ENCODE measurements at regions not wholly inside any gene's neighbourhood (a gene's known extent, or its start where the extent isn't known, plus 50 kb on each side); places are given as distances from the start of the nearest gene placed in this dataset.

DNA sequence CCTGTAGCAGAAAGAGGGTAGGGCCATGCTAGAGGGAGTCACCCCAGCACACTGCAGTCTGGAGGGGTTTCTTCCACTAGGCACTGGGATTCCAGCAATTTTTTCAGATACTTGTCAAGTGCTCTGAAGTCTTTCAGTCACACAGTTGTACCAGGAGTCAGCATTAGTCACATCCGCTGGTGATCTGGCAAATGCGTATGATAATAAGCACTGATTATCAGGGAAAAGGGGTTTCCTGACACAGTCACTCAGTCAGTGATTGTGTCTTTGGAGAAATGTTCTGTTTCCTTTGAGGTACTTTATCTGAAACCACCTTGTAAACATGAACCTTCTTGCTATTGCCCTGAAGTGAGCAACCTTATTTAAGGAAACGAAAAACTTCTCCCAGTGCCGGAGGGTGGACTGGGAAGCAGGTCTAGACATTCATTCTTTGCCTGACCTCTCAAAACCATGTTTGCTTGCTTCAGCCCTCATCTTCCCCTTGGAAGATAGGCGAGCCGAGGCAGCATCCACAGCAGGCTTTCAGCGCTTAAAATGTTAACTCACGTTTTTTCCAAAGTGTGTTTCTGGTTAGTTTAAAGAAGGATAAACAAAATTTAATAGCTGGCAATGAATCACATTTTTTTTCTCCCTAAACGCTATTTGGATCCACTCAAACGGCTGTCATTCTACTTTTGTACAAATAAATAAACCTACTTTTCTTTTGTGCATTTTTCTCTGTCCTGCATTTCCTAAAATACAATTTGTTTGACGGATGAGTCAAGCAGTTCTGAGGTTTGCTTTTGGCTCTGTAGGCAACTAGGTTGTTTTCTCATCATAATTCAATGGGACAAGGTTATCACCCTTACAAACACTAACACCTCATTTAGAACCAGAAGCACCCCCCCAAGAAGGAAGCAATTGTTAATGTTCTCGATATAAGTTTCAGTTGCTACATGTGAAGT, 77.7 kb downstream of the FOXD1 start:
- H3K4me3 Mint-ChIP-seq (ENCODE audit: low read depth) = no peak overlapping the region
- H3K4me1 Mint-ChIP-seq (ENCODE audit: low read depth) = no peaks in the 10 kb centered on the region
- no peak overlapping the region for H3K27ac Mint-ChIP-seq
- no peaks in the 10 kb centered on the region for H3K36me3 Mint-ChIP-seq (ENCODE audit: low read depth)
- peaks cover 28% of the 10 kb centered on the region for H3K27me3 Mint-ChIP-seq (ENCODE audit: low read depth)
- intact Hi-C loops (cut with micrococcal nuclease) = no loop called here
- DNase-seq (ENCODE audit: low spot score) = no peak
- no peaks in the 10 kb centered on the region for H3K9me3 Mint-ChIP-seq

DNA sequence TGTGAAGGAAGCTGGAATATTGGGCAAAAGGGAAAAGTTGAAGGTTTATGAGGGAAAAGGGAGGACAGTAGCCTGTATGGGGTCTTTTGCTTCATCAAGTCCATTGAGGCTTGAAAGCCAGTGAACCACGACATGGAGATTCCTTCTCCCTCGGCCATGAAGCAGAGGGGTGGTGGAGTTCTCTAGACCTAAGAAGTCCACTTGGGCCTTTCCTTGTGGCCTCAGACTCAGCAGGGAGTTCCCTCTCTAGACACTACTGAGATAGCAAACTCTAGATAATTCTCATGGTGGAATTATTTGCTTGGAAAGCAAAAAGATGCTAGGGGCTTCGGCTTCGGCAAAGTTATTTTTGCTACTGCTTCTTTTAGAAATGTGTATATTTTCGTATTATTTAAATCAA, 78.5 kb downstream of the FOXD1 start:
- Mint-ChIP-seq H3K4me1 (ENCODE audit: low read depth) (no peaks in the 10 kb centered on the region), H3K9me3 (no peaks in the 10 kb centered on the region), H3K36me3 (ENCODE audit: low read depth) (no peaks in the 10 kb centered on the region), H3K27ac (no peak overlapping the region), H3K27me3 (ENCODE audit: low read depth) (peaks cover 22% of the 10 kb centered on the region), H3K4me3 (ENCODE audit: low read depth) (no peak overlapping the region)
- intact Hi-C loops (cut with micrococcal nuclease) = no loop called here
- DNase-seq (ENCODE audit: low spot score) = no peak

DNA sequence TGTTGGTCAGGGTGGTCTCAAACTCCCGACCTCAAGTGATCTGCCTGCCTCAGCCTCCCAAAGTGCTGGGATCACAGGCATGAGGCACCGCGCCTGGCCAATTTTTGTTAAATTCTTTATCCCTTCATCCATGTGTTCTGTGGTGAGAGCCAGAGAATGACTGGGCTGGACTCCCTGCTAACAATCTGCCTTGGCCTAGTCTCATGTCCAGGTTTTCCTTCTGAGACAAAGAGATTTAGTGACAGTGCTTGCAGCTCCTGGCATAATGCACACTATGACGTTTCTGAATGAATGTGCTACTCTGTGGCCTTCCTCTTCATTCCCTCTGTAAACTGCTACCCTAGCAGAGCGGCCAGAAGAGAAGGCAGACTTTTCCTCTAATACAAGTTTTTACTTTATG, 79.3 kb downstream of the FOXD1 start:
- Mint-ChIP-seq H3K27me3 (ENCODE audit: low read depth) (peaks cover 24% of the 10 kb centered on the region), H3K4me1 (ENCODE audit: low read depth) (no peaks in the 10 kb centered on the region), H3K4me3 (ENCODE audit: low read depth) (no peak overlapping the region), H3K9me3 (no peaks in the 10 kb centered on the region), H3K27ac (no peak overlapping the region), H3K36me3 (ENCODE audit: low read depth) (no peaks in the 10 kb centered on the region)
- intact Hi-C loops (cut with micrococcal nuclease) = no loop called here
- no peak for DNase-seq (ENCODE audit: low spot score)

DNA sequence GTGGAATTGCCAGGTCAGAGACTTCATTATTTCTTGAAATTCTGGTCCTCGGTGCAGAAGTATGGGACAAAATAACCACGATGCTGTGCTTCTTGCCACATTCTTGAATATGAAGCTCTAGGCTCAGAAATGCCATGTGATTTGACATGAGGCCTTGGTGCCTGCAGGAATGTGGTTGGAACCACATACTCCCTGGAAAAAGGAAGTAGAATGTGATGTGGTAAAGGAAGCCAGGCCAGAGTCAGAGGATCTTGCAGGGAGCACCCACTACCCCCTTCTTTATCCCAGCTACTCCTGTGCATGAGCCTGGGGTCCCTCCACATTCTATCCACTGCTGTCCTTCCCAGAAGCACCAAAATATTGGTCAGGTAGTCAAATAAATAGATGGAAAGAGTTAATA, 80.9 kb downstream of the FOXD1 start:
- no peaks in the 10 kb centered on the region for H3K36me3 Mint-ChIP-seq (ENCODE audit: low read depth)
- no peak for DNase-seq (ENCODE audit: low spot score)
- H3K27ac Mint-ChIP-seq = no peak overlapping the region
- no peak overlapping the region for H3K4me3 Mint-ChIP-seq (ENCODE audit: low read depth)
- H3K9me3 Mint-ChIP-seq = no peaks in the 10 kb centered on the region
- H3K27me3 Mint-ChIP-seq (ENCODE audit: low read depth) = peaks cover 24% of the 10 kb centered on the region
- no peaks in the 10 kb centered on the region for H3K4me1 Mint-ChIP-seq (ENCODE audit: low read depth)
- intact Hi-C loops (cut with micrococcal nuclease) = no loop called here

DNA sequence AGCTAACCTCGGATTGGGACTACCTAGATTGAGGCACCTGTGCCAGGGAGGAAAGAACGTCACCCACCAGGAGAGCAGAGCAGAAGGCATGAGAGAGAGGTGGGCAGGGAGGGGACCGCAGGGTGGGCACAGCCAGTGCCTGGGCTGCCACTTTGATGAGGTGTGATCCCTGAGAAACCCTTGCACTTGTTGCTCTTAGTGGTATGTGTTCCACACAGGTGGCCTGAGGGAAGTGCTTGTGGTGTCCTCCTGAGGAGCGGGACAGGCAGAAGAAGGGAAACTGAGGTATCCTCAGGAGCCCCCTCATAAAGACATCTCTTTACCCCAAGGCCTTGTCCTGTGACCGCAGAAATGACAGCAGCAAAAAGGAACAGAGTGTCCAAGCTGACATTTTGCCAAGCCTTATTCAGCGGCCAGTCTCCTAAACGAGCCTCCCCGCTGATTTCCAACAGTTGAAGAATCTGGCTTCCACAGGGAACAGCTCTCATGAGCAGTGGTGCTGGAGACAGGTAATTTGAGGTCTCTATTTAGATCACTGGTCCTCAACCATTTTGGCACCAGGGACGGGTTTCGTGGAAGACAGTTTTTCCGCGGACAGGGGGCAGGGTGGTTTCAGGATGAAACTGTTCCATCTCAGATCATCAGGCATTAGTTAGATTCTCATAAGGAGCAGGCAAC, 82.4 kb downstream of the FOXD1 start:
- Mint-ChIP-seq H3K36me3 (ENCODE audit: low read depth) (no peaks in the 10 kb centered on the region), H3K4me1 (ENCODE audit: low read depth) (no peaks in the 10 kb centered on the region), H3K9me3 (no peaks in the 10 kb centered on the region), H3K27ac (no peak overlapping the region), H3K27me3 (ENCODE audit: low read depth) (peaks cover 23% of the 10 kb centered on the region), H3K4me3 (ENCODE audit: low read depth) (no peak overlapping the region)
- intact Hi-C loops (cut with micrococcal nuclease) = no loop called here
- no peak for DNase-seq (ENCODE audit: low spot score)

DNA sequence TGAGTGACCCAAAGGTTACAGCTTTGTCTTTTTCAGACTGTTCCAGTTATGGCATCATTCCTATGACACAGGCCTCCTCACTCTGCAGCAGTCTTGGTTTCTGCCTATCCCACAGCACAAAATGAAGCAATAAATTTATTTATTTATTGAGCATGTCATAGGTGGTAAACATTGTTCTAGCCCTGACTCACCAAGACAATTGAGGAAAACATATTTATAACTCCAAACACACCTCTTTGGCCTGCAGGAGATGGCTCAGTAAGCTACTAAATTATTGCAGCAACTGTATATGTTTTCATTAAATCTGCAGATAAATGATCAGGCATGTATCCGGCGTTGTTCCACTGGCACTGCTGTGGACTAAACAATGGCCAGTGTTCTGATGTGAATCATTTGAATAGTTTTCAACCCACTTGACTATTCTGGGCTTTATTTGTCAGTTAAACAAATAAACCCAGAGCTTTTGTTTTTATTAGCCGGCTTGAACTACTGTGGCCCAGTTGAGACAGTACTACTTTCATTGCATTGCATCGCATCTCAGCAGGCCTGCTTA, 83.2 kb downstream of the FOXD1 start:
- no peaks in the 10 kb centered on the region for H3K9me3 Mint-ChIP-seq
- no peaks in the 10 kb centered on the region for H3K36me3 Mint-ChIP-seq (ENCODE audit: low read depth)
- no peak for DNase-seq (ENCODE audit: low spot score)
- H3K4me3 Mint-ChIP-seq (ENCODE audit: low read depth) = no peak overlapping the region
- H3K4me1 Mint-ChIP-seq (ENCODE audit: low read depth) = no peaks in the 10 kb centered on the region
- peaks cover 23% of the 10 kb centered on the region for H3K27me3 Mint-ChIP-seq (ENCODE audit: low read depth)
- no peak overlapping the region for H3K27ac Mint-ChIP-seq
- intact Hi-C loops (cut with micrococcal nuclease) = no loop called here

DNA sequence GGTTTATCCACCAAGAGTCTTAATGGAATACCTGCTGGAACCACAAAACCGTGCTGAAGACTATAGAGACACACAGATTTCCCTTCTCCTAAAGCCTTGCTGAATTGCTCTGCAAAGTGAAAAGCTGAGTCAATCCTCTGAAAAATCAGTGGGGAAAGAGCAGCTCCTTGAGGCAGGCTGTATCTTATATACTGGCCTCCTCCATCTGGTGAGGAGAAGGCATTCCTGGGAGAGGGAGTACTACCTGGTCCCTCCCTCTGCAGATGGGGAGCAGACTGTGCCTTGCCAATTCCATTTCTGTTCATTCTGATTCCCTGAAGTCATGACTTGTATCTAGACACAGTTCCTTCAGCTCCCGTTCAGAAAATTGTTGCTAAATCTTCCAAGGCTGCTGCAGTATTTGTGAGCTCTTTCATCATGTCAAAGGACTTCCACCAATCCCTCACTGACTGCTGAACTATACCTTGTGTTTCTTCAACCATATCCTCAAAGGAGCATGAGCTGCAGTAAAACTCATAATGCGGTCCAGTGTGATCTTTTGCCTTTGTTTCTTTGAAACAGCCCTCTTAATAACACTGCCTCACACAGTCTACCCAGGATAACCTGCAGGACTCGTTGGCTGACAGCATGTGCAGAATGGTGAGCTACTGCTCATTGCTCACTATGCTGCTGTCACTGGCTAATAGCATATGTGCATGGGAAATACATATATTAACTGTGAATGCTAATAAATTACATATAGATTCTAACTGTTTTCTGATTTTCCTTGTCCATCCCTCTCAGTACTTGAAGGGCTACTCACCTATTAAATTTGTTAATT, 84.5 kb downstream of the FOXD1 start:
- DNase-seq (ENCODE audit: low spot score) = no peak
- no peak overlapping the region for H3K4me3 Mint-ChIP-seq (ENCODE audit: low read depth)
- H3K27ac Mint-ChIP-seq = no peak overlapping the region
- H3K36me3 Mint-ChIP-seq (ENCODE audit: low read depth) = no peaks in the 10 kb centered on the region
- no peaks in the 10 kb centered on the region for H3K9me3 Mint-ChIP-seq
- H3K4me1 Mint-ChIP-seq (ENCODE audit: low read depth) = no peaks in the 10 kb centered on the region
- H3K27me3 Mint-ChIP-seq (ENCODE audit: low read depth) = peaks cover 25% of the 10 kb centered on the region
- intact Hi-C loops (cut with micrococcal nuclease) = no loop called here

DNA sequence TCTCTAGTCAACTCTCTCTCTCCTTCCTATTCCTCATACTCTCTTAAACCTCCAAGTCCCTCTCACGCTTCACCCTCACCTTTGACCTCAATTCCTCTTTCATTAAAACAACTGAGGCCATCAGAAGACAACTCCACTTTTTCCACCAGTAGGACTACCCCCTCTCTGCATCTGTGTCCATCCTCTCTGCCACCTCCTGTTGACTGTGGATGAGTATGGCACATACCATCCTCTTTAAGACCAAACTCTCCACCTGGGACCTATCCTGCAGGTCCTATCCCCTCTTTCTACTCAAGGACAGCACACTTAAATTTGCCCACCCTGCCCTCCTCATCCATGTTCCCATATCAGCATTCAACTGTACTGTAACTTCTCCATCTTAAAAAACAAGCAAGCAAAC, 89.2 kb downstream of the FOXD1 start:
- H3K27me3 Mint-ChIP-seq (ENCODE audit: low read depth) = peaks cover 18% of the 10 kb centered on the region
- intact Hi-C loops (cut with micrococcal nuclease) = no loop called here
- no peak overlapping the region for H3K4me3 Mint-ChIP-seq (ENCODE audit: low read depth)
- no peak overlapping the region for H3K27ac Mint-ChIP-seq
- no peak for DNase-seq (ENCODE audit: low spot score)
- no peaks in the 10 kb centered on the region for H3K9me3 Mint-ChIP-seq
- no peaks in the 10 kb centered on the region for H3K36me3 Mint-ChIP-seq (ENCODE audit: low read depth)
- H3K4me1 Mint-ChIP-seq (ENCODE audit: low read depth) = no peaks in the 10 kb centered on the region

DNA sequence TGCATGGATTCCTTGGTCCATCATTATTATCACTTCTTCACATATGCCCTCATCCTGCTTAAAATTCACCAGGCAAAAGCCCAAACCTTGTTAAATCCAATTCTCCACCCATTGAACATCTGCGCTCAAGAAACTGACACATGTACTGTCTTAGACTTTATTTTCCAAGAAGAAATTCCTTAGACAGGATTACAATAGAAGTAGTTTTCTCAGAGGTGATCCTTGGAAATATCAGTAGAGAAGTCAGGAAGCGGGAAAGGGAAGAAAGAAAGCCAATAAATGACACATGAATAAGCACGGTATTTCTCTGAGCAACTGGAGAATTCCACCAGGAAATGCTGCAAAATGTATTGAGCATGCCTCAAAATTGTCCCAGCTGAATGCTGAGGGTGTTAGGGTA, 90.2 kb downstream of the FOXD1 start:
- no peaks in the 10 kb centered on the region for H3K4me1 Mint-ChIP-seq (ENCODE audit: low read depth)
- H3K9me3 Mint-ChIP-seq = no peaks in the 10 kb centered on the region
- H3K27me3 Mint-ChIP-seq (ENCODE audit: low read depth) = peaks cover 14% of the 10 kb centered on the region
- H3K4me3 Mint-ChIP-seq (ENCODE audit: low read depth) = no peak overlapping the region
- H3K27ac Mint-ChIP-seq = no peak overlapping the region
- no peaks in the 10 kb centered on the region for H3K36me3 Mint-ChIP-seq (ENCODE audit: low read depth)
- intact Hi-C loops (cut with micrococcal nuclease) = no loop called here
- DNase-seq (ENCODE audit: low spot score) = no peak

DNA sequence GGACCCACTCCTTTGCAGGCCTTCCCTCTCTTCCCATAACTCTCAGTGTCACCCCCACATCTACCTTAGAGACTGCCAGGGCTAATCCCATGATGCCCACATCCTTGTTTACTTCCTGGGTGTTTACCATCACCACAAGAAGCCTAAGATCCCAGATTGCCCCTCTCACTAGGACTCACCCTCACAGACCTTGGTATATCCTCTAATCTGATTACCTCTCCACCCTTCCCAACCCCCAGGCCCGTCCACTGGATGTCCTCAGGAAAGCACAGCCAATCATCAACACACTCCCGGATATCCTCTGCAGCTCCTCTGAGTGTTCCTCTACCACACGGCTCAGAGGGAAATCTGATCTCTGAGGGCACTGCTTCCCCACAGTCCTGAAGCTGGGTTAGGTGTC, 91.0 kb downstream of the FOXD1 start:
- H3K27me3 Mint-ChIP-seq (ENCODE audit: low read depth) = peaks cover 14% of the 10 kb centered on the region

DNA sequence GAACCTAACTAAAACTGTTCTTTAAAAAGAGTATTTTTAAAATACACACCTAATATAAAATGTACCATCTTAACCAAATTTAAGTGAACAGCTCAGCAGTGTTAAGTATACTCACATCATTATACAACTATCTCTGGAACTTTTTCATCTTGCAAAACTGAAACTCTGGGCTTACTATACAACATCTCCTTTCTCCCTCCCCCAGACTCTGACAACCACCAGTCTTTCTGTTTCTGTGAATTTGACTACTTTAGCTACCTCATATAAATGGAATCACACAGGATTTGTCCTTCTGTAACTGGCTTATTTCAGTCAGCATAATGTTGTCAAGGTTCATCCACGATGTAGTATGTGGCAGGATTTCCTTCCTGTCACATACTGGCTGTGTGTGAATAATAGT, 93.5 kb downstream of the FOXD1 start:
- H3K27me3 Mint-ChIP-seq (ENCODE audit: low read depth) = peaks cover 14% of the 10 kb centered on the region
- H3K4me3 Mint-ChIP-seq (ENCODE audit: low read depth) = no peak overlapping the region
- H3K27ac Mint-ChIP-seq = no peak overlapping the region

More for the DNA sequence above, 91.0 kb downstream of the FOXD1 start:
- no peaks in the 10 kb centered on the region for H3K36me3 Mint-ChIP-seq (ENCODE audit: low read depth)
- H3K27ac Mint-ChIP-seq = no peak overlapping the region
- DNase-seq (ENCODE audit: low spot score) = no peak
- H3K9me3 Mint-ChIP-seq = no peaks in the 10 kb centered on the region
- no peaks in the 10 kb centered on the region for H3K4me1 Mint-ChIP-seq (ENCODE audit: low read depth)
- intact Hi-C loops (cut with micrococcal nuclease) = no loop called here
- H3K4me3 Mint-ChIP-seq (ENCODE audit: low read depth) = no peak overlapping the region

DNA sequence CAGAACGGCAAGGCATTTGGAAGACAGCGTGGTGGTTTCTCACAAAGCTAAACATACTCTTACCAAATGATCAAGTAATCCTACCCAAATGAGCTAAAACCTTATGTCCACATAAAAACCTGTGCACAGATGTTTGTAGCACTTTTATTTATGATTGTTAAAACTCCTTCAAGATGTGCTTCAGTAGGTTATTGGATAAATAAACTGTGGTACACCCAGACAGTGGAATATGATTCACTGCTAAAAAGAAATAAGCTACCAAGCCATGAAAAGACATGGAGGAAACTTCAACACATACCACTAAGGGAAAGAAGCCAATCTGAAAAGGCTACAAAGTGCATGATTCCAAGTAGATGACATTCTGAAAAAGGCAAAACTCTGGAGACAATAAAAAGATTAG, 94.2 kb downstream of the FOXD1 start:
- H3K27ac Mint-ChIP-seq = no peak overlapping the region
- H3K27me3 Mint-ChIP-seq (ENCODE audit: low read depth) = peaks cover 11% of the 10 kb centered on the region
- H3K9me3 Mint-ChIP-seq = no peaks in the 10 kb centered on the region
- H3K4me1 Mint-ChIP-seq (ENCODE audit: low read depth) = no peaks in the 10 kb centered on the region
- no peak overlapping the region for H3K4me3 Mint-ChIP-seq (ENCODE audit: low read depth)
- no peaks in the 10 kb centered on the region for H3K36me3 Mint-ChIP-seq (ENCODE audit: low read depth)
- DNase-seq (ENCODE audit: low spot score) = no peak
- intact Hi-C loops (cut with micrococcal nuclease) = no loop called here

More for the DNA sequence above, 93.5 kb downstream of the FOXD1 start:
- DNase-seq (ENCODE audit: low spot score) = no peak
- Mint-ChIP-seq H3K9me3 (no peaks in the 10 kb centered on the region), H3K36me3 (ENCODE audit: low read depth) (no peaks in the 10 kb centered on the region), H3K4me1 (ENCODE audit: low read depth) (no peaks in the 10 kb centered on the region)
- intact Hi-C loops (cut with micrococcal nuclease) = no loop called here

Data from activated T-helper 2 cell treated with anti-CD3 and anti-CD28 coated beads, Interferon-gamma antibody, Interleukin-2, Interleukin-4, amounts not matched to agents 10 μg/mL and 5 μg/mL and 100 μg/mL, durations not matched to agents 14 hours and 24 hours and 36 hours (primary cell).